Liver (tissue), 8 donors: ENCODE measurements at regions not wholly inside any gene's neighbourhood (a gene's known extent, or its start where the extent isn't known, plus 50 kb on each side); places are given as distances from the start of the nearest gene placed in this dataset.

Source experiments
- DNase-seq: peaks from one replicate; pipeline ENCODE4 v3.0.0-alpha.2; 2017; ENCODE audit warnings: low spot score
- H3K27ac ChIP-seq, 2 donors: one replicate each; pipeline ENCODE4 v1.7.0; 2013; ENCODE audit warnings: inconsistent platforms in 2 of 2, low read length in 2 of 2, control low read depth in 1 of 2, low read depth in 1 of 2, mild to moderate bottlenecking in 1 of 2
- H3K27me3 ChIP-seq, 4 donors: one replicate each; pipeline versions ENCODE4 v1.6.1 to v1.7.0; 2013; ENCODE audit warnings: low read length in 3 of 4, inconsistent platforms in 1 of 4, mild to moderate bottlenecking in 1 of 4, moderate library complexity in 1 of 4; ENCODE audit not compliant: control insufficient read depth in 4 of 4, insufficient read depth in 4 of 4
- H3K36me3 ChIP-seq, 4 donors: one replicate each; pipeline versions ENCODE4 v1.6.1 to v1.7.0; 2013; ENCODE audit warnings: low read length in 3 of 4, mild to moderate bottlenecking in 3 of 4, low read depth in 1 of 4, moderate library complexity in 1 of 4; ENCODE audit not compliant: control insufficient read depth in 4 of 4, insufficient read depth in 3 of 4
- H3K4me1 ChIP-seq, 4 donors: one replicate each; pipeline versions ENCODE4 v1.6.1 to v1.7.0; 2013; ENCODE audit warnings: low read length in 3 of 4, mild to moderate bottlenecking in 3 of 4, moderate library complexity in 1 of 4; ENCODE audit not compliant: control insufficient read depth in 4 of 4, insufficient read depth in 4 of 4
- H3K4me3 ChIP-seq, 3 donors: one replicate each; pipeline versions ENCODE4 v1.6.1 to v1.7.0; 2013; ENCODE audit warnings: low read length in 3 of 3, control low read depth in 1 of 3, low read depth in 1 of 3, mild to moderate bottlenecking in 1 of 3
- H3K9ac ChIP-seq, 2 donors: one replicate each; pipeline ENCODE4 v1.7.0; 2013; ENCODE audit warnings: low read length in 2 of 2, mild to moderate bottlenecking in 2 of 2, moderate library complexity in 2 of 2, control low read depth in 1 of 2, low read depth in 1 of 2
- H3K9me3 ChIP-seq, 4 donors: one replicate each; pipeline versions ENCODE4 v1.6.1 to v1.7.0; 2013; ENCODE audit warnings: low read length in 3 of 4; ENCODE audit not compliant: control insufficient read depth in 4 of 4
- ATF3 ChIP-seq: IDR thresholded peaks from 2 replicates; pipeline ENCODE4 v1.6.1; 2016; ENCODE audit warnings: antibody characterized with exemption
- EGR1 ChIP-seq, 2 donors: IDR thresholded peaks; 2 replicates each; pipeline ENCODE4 v1.6.1; 2016 to 2018; ENCODE audit warnings: antibody characterized with exemption in 2 of 2, low read depth in 2 of 2
- GABPA ChIP-seq, 2 donors: IDR thresholded peaks in 1 of 2; conservative IDR thresholded peaks in 1 of 2; 2 replicates each; pipeline ENCODE4 v1.6.1; 2016; ENCODE audit warnings: antibody characterized with exemption in 2 of 2, mild to moderate bottlenecking in 1 of 2, moderate library complexity in 1 of 2
- HNF4A ChIP-seq, 2 donors: conservative IDR thresholded peaks; 2 replicates each; pipeline ENCODE4 v1.6.1; 2016; ENCODE audit warnings: antibody characterized with exemption in 2 of 2, mild to moderate bottlenecking in 2 of 2
- HNF4G ChIP-seq: IDR thresholded peaks from 2 replicates; pipeline ENCODE4 v1.6.1; 2016; ENCODE audit warnings: antibody characterized with exemption
- JUND ChIP-seq, 2 donors: IDR thresholded peaks; 2 replicates each; pipeline ENCODE4 v1.6.1; 2016; ENCODE audit warnings: antibody characterized with exemption in 2 of 2
- NR2F2 ChIP-seq: IDR thresholded peaks from 2 replicates; pipeline ENCODE4 v1.6.1; 2016; ENCODE audit warnings: antibody characterized with exemption
- REST ChIP-seq: IDR thresholded peaks from 2 replicates; pipeline ENCODE4 v1.6.1; 2016; ENCODE audit warnings: antibody characterized with exemption, mild to moderate bottlenecking
- RXRA ChIP-seq, 2 donors: IDR thresholded peaks; 2 replicates each; pipeline ENCODE4 v1.6.1; 2017 to 2018; ENCODE audit warnings: antibody characterized with exemption in 2 of 2, mild to moderate bottlenecking in 1 of 2
- SP1 ChIP-seq: IDR thresholded peaks from 2 replicates; pipeline ENCODE4 v1.6.1; 2018; ENCODE audit warnings: antibody characterized with exemption, mild to moderate bottlenecking
- TAF1 ChIP-seq: conservative IDR thresholded peaks from 2 replicates; pipeline ENCODE4 v1.6.1; 2016; ENCODE audit warnings: antibody characterized with exemption, mild to moderate bottlenecking
- YY1 ChIP-seq: IDR thresholded peaks from 2 replicates; pipeline ENCODE4 v1.6.1; 2016; ENCODE audit warnings: antibody characterized with exemption, mild to moderate bottlenecking
- WGBS: extraction: QIAGEN DNeasy Blood & Tissue Kit; methylation state at CpG from one replicate; pipeline ENCODE4 v1.1.7; 2013; 5-methylcytosine and 5-hydroxymethylcytosine counted together
- TF ChIP-seq, protein P1 (sequence below): fragments of 150-350 bp; IDR thresholded peaks from 2 replicates; pipeline ENCODE4 v1.5.1; 2017; ENCODE audit warnings: improper control_type of control experiment, low read depth, low read length; ENCODE audit not compliant: missing input control
- TF ChIP-seq, protein P2 (sequence below): IDR thresholded peaks from 2 replicates; pipeline ENCODE4 v1.6.1; 2016; ENCODE audit warnings: antibody characterized with exemption
- TF ChIP-seq, protein P3 (sequence below): IDR thresholded peaks from 2 replicates; pipeline ENCODE4 v1.6.1; 2016; ENCODE audit warnings: antibody characterized with exemption
- donor health status: healthy.
- donor health status: healthy.
- donor health status: healthy.
- donor health status: healthy.
- donor health status: healthy.

GRCh38 chrX:1134156-1134555 lies 78.3 kb downstream of the CRLF2 start:
- Histone ChIP-seq H3K9me3 (peaks cover 0 to 3% (median under 1%) of the 10 kb centered on the region in 4 donors), H3K9ac (no peak overlapping the region), H3K27me3 (no peaks in the 10 kb centered on the region), H3K36me3 (no peaks in the 10 kb centered on the region), H3K27ac (no peak overlapping the region), H3K4me3 (no peak overlapping the region), H3K4me1 (no peaks in the 10 kb centered on the region)
- no peak for DNase-seq
- TF ChIP-seq EGR1 (IDR thresholded peaks at IDR 0.05; ENCODE audit: low read depth in 2 of 2) (no peak), ATF3 (no peak), HNF4A (conservative IDR thresholded peaks at IDR 0.05) (no peak), YY1 (no peak), TAF1 (no peak), NR2F2 (no peak), JUND (IDR thresholded peaks at IDR 0.05) (no peak), SP1 (no peak), RXRA (IDR thresholded peaks at IDR 0.05) (no peak), HNF4G (no peak)
- TF ChIP-seq, protein P1, sequence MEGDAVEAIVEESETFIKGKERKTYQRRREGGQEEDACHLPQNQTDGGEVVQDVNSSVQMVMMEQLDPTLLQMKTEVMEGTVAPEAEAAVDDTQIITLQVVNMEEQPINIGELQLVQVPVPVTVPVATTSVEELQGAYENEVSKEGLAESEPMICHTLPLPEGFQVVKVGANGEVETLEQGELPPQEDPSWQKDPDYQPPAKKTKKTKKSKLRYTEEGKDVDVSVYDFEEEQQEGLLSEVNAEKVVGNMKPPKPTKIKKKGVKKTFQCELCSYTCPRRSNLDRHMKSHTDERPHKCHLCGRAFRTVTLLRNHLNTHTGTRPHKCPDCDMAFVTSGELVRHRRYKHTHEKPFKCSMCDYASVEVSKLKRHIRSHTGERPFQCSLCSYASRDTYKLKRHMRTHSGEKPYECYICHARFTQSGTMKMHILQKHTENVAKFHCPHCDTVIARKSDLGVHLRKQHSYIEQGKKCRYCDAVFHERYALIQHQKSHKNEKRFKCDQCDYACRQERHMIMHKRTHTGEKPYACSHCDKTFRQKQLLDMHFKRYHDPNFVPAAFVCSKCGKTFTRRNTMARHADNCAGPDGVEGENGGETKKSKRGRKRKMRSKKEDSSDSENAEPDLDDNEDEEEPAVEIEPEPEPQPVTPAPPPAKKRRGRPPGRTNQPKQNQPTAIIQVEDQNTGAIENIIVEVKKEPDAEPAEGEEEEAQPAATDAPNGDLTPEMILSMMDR: no peak
- TF ChIP-seq, protein P2, sequence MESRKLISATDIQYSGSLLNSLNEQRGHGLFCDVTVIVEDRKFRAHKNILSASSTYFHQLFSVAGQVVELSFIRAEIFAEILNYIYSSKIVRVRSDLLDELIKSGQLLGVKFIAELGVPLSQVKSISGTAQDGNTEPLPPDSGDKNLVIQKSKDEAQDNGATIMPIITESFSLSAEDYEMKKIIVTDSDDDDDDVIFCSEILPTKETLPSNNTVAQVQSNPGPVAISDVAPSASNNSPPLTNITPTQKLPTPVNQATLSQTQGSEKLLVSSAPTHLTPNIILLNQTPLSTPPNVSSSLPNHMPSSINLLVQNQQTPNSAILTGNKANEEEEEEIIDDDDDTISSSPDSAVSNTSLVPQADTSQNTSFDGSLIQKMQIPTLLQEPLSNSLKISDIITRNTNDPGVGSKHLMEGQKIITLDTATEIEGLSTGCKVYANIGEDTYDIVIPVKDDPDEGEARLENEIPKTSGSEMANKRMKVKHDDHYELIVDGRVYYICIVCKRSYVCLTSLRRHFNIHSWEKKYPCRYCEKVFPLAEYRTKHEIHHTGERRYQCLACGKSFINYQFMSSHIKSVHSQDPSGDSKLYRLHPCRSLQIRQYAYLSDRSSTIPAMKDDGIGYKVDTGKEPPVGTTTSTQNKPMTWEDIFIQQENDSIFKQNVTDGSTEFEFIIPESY: no peak
- 81% methylated on average over 12 of the region's 12 CpGs for WGBS

GRCh38 chrX:1126738-1127137 lies 85.7 kb downstream of the CRLF2 start:
- TF ChIP-seq, protein P3, sequence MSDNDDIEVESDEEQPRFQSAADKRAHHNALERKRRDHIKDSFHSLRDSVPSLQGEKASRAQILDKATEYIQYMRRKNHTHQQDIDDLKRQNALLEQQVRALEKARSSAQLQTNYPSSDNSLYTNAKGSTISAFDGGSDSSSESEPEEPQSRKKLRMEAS: no peak
- TF ChIP-seq, protein P1: no peak
- TF ChIP-seq GABPA (IDR thresholded peaks at IDR 0.05 in 1 of 2, conservative IDR thresholded peaks at IDR 0.05 in 1 of 2) (no peak), JUND (IDR thresholded peaks at IDR 0.05) (no peak), NR2F2 (no peak), REST (no peak), HNF4A (conservative IDR thresholded peaks at IDR 0.05) (no peak), SP1 (no peak), TAF1 (no peak)
- TF ChIP-seq, protein P2: no peak
- no peak overlapping the region for H3K4me3 ChIP-seq
- H3K36me3 ChIP-seq: no peaks in the 10 kb centered on the region
- peaks cover 0 to 2% (median 0%) of the 10 kb centered on the region in 4 donors for H3K9me3 ChIP-seq
- no peak for DNase-seq
- H3K4me1 ChIP-seq: no peaks in the 10 kb centered on the region
- no peak overlapping the region for H3K27ac ChIP-seq
- H3K9ac ChIP-seq: no peak overlapping the region
- WGBS: 71% methylated on average over 3 of the region's 3 CpGs
- H3K27me3 ChIP-seq: peaks cover 0 to 3% (median 1%) of the 10 kb centered on the region in 4 donors
